ENCODE measurements at regions not wholly inside any gene's neighbourhood (a gene's known extent, or its start where the extent isn't known, plus 50 kb on each side); places are given as distances from the start of the nearest gene placed in this dataset.
"Not testable (repeated sequence)": the region's sequence is repeated elsewhere in the genome, so short reads cannot be mapped to it uniquely, and the experiment has no call there.

DNA sequence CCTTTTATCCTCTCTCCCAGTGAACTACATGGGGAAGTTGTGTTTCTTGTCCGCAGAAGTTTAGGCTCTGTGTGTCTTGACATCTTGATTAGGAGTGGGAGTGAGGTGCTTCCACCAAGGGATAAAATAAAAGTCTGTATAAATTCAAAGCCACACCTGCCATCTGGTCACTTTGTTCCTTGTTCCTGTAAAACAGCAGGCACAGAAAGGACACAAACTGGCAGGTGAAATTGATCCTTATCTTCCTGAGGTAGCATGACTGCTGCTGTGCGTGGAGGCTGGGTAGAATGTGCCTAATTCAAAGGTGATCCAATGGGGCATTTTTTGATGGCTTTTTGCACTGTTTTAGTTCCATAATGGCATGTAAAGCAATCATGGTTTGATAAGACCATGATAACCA lies 104.3 kb upstream of the KITLG start:
- 77 to 93% methylated on average over 2 of the region's 2 CpGs for WGBS, 2 donors
- no peak overlapping the region for H3K4me3 ChIP-seq (ENCODE audit: low read depth, poor library complexity, severe bottlenecking)
- no peak for DNase-seq (ENCODE audit: low spot score in 2 of 2)
- intact Hi-C loops (cut with DNase I; ENCODE audit: low total_unique reads), result no loop called here
- TF ChIP-seq POLR2A (IDR thresholded peaks at IDR 0.05), result no peak
- TF ChIP-seq, protein P1, sequence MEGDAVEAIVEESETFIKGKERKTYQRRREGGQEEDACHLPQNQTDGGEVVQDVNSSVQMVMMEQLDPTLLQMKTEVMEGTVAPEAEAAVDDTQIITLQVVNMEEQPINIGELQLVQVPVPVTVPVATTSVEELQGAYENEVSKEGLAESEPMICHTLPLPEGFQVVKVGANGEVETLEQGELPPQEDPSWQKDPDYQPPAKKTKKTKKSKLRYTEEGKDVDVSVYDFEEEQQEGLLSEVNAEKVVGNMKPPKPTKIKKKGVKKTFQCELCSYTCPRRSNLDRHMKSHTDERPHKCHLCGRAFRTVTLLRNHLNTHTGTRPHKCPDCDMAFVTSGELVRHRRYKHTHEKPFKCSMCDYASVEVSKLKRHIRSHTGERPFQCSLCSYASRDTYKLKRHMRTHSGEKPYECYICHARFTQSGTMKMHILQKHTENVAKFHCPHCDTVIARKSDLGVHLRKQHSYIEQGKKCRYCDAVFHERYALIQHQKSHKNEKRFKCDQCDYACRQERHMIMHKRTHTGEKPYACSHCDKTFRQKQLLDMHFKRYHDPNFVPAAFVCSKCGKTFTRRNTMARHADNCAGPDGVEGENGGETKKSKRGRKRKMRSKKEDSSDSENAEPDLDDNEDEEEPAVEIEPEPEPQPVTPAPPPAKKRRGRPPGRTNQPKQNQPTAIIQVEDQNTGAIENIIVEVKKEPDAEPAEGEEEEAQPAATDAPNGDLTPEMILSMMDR (IDR thresholded peaks at IDR 0.05), result no peak

- intact Hi-C loops (cut with DNase I; ENCODE audit: low total_unique reads), result no loop called here
- DNase-seq (ENCODE audit: low spot score in 2 of 2), result no peak
- TF ChIP-seq, protein P1 (IDR thresholded peaks at IDR 0.05), result no peak
- no peak for TF ChIP-seq POLR2A (IDR thresholded peaks at IDR 0.05)
- no peak overlapping the region for H3K4me3 ChIP-seq (ENCODE audit: low read depth, poor library complexity, severe bottlenecking)
- WGBS, 2 donors, result 86 to 92% methylated on average over 2 of the region's 2 CpGs
Measured at GRCh38 chr12:88684170-88684569, 103.9 kb upstream of the KITLG start.

DNA sequence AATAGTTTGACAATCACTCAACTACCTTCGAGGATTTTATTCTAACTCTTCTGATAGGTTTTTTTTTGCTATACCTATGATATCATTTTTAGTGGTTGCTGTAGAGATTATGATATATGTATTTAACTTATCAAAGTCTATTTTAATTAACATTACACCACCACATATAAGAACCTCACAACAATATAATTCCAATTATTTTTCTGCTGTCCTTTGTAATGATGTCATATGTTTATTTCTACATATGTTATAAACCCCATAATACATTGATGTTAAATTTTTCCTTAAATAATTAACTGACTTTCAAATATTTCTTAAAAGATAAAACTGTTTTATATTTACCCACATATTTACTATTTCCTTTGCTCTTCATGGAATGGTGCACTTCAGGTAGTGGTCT lies 103.4 kb upstream of the KITLG start:
- H3K4me3 ChIP-seq (ENCODE audit: low read depth, poor library complexity, severe bottlenecking), result no peak overlapping the region
- no peak for DNase-seq (ENCODE audit: low spot score in 2 of 2)
- intact Hi-C loops (cut with DNase I; ENCODE audit: low total_unique reads), result no loop called here
- TF ChIP-seq POLR2A (IDR thresholded peaks at IDR 0.05), result no peak
- TF ChIP-seq, protein P1 (IDR thresholded peaks at IDR 0.05), result no peak
- 97% methylated on average over 1 of the region's 1 CpG for WGBS, 2 donors

DNA sequence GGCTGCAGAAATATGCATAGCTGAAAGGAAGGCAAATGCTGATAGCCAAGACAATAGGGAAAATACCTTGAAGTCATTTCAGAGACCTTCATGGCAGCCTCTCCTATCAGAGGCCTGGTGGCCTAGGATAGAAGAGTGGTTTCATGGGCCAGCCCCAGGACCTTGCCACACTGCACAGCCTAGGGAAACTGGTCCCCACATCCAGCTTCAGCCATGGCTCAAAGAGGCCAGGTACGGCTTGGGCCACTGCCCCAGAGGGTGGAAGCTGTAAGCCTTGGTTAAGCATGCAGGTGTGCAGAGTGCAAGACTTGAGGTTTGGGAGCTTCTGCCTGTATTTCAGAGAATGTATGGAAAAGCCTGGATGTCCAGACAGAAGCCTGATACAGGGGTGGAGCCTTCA lies 101.0 kb upstream of the KITLG start:
- no peak for DNase-seq (ENCODE audit: low spot score in 2 of 2)
- intact Hi-C loops (cut with DNase I; ENCODE audit: low total_unique reads), result no loop called here
- 92 to 100% methylated on average over 1 of the region's 1 CpG for WGBS, 2 donors
- no peak overlapping the region for H3K4me3 ChIP-seq (ENCODE audit: low read depth, poor library complexity, severe bottlenecking)
- TF ChIP-seq, protein P1 (IDR thresholded peaks at IDR 0.05), result no peak
- TF ChIP-seq POLR2A (IDR thresholded peaks at IDR 0.05), result no peak

GRCh38 chr12:88677464-88677863 lies 97.2 kb upstream of the KITLG start:
- TF ChIP-seq, protein P1 (IDR thresholded peaks at IDR 0.05), result no peak
- no peak for TF ChIP-seq POLR2A (IDR thresholded peaks at IDR 0.05)
- H3K4me3 ChIP-seq (ENCODE audit: low read depth, poor library complexity, severe bottlenecking), result no peak overlapping the region
- no peak for DNase-seq (ENCODE audit: low spot score in 2 of 2)
- intact Hi-C loops (cut with DNase I; ENCODE audit: low total_unique reads), result no loop called here

GRCh38 chr12:88667615-88668014 lies 87.3 kb upstream of the KITLG start:
- WGBS, 2 donors, result 66 to 82% methylated on average over 5 of the region's 5 CpGs
- intact Hi-C loops (cut with DNase I; ENCODE audit: low total_unique reads); H3K4me3 ChIP-seq (ENCODE audit: low read depth, poor library complexity, severe bottlenecking); DNase-seq (ENCODE audit: low spot score in 2 of 2): not testable (repeated sequence)

All from lower leg skin (tissue), 4 donors.